Activated CD4-positive, alpha-beta T cell treated with anti-CD3 and anti-CD28 coated beads, Interleukin-2, Interleukin-6, amounts not matched to agents 100 ng/mL and 50 ng/mL, durations not matched to agents 16 hours and 8 hours (primary cell): ENCODE measurements at regions not wholly inside any gene's neighbourhood (a gene's known extent, or its start where the extent isn't known, plus 50 kb on each side); places are given as distances from the start of the nearest gene placed in this dataset.
"Not testable (repeated sequence)": the region's sequence is repeated elsewhere in the genome, so short reads cannot be mapped to it uniquely, and the experiment has no call there.

Experiments
- DNase-seq: peaks from one replicate; pipeline ENCODE4 v3.0.0-alpha.2; 2020

GRCh38 chr1:80542231-80542630 lies 1258.5 kb upstream of the ADGRL2 start:
- no peak for DNase-seq

- DNase-seq = no peak
Measured at GRCh38 chr1:80540596-80540995, 1260.1 kb upstream of the ADGRL2 start.

DNA sequence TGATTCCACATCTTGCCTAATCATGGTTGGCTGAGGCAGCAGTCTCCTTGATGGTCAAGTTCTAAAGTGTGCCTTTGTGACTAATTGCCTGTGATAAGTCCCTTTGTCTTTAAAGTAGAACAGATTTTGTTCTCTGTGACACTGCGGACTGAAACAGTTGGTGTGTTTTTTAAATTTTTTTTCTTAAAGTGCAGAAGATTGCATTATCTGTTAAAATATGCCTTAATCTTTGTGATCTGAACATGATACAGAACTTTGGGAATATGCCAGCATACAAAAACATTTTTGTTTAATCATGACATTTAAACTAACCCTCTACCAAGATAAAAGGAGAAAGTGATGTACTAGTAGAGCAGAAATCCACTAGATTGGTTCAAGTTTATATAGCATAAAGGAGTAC lies 1260.6 kb upstream of the ADGRL2 start:
- no peak for DNase-seq

GRCh38 chr1:80539298-80539697 lies 1261.4 kb upstream of the ADGRL2 start:
- not testable (repeated sequence) for DNase-seq

GRCh38 chr1:80536461-80536860 lies 1264.3 kb upstream of the ADGRL2 start:
- DNase-seq = no peak

DNA sequence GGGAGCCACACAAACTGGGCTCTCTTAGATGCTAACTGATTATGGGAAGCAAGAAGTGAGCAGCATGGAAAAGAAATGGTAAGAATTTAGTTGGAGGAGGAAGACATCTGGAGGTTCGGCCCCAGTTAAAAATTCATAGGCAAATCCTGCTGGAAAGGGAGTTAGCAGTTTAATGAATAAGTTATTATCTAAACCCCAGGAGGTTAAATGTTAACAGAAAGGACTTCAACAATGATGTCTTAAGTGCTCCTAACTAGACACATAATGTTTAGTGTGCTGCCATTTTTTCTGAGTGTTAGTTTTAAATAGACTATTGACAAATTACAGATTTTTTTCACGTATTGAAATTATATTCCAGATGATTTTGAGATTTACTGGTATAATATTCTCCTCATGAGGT lies 1265.3 kb upstream of the ADGRL2 start:
- DNase-seq = no peak

GRCh38 chr1:80534606-80535360 lies 1266.0 kb upstream of the ADGRL2 start:
- no peak for DNase-seq

- no peak for DNase-seq
Measured at GRCh38 chr1:80533775-80534334, 1266.9 kb upstream of the ADGRL2 start.

DNA sequence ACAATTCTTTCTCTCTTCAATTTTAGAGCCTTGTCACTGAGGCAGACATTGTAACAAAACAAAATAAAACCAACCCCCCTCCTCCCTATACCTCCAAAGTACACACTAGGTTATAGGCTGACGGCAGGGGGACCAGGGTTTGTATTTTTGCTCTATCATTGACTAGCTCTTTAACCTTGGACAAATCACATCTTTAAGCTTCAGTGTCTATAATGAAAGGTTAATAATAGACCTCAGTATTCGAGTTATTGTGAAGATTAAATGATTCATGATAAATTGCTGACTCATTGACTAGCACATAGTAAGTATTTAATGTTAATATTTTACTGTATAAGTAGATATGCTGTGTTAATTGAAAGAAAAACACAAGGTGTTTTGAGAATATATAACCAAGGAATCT lies 1267.6 kb upstream of the ADGRL2 start:
- DNase-seq = no peak

- DNase-seq = no peak
Measured at GRCh38 chr1:80531182-80531581, 1269.6 kb upstream of the ADGRL2 start.

DNA sequence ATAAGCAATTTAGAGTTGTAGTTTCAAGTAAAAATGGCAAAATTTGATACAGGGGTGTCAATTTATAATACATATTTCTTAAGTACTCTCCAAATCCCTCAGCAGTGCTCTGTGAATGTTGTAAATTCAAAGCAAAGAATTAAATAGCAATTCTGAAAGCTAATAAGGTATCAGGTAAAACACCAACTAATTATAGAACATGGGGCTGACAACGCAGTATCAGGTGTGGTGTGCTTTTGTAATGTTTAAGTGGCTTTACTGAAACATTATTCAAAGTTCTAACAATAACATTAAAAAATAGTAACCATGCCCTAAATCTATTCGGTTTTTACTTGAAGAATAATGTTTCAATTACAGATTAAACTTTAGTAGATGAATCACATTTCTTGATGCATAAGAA lies 1271.2 kb upstream of the ADGRL2 start:
- DNase-seq = no peak

- no peak for DNase-seq
Measured at GRCh38 chr1:80523861-80524260, 1276.9 kb upstream of the ADGRL2 start.

- not testable (repeated sequence) for DNase-seq
Measured at GRCh38 chr1:80523071-80523470, 1277.7 kb upstream of the ADGRL2 start.

GRCh38 chr1:80520949-80521348 lies 1279.8 kb upstream of the ADGRL2 start:
- no peak for DNase-seq

DNA sequence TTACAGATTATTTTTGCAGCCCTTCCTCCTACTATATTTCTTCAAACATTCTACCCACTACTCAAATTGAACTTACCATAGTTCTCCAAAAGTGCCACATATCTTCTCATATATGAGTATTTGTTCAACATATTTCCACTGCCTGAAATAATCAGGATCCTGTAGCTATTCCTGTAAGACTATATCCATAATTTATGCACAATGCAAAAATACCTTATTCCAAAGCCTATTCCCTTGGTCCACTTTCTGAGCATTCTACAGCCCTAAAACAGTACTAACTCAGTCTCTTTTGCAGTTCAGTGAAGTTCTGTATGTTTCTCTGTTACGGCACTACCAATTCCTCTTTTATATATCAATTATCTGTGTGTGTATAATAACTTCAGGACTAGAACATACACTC lies 1283.7 kb upstream of the ADGRL2 start:
- no peak for DNase-seq

- no peak for DNase-seq
Measured at GRCh38 chr1:80509965-80510522, 1290.7 kb upstream of the ADGRL2 start.

GRCh38 chr1:80506216-80506615 lies 1294.5 kb upstream of the ADGRL2 start:
- DNase-seq = no peak

DNA sequence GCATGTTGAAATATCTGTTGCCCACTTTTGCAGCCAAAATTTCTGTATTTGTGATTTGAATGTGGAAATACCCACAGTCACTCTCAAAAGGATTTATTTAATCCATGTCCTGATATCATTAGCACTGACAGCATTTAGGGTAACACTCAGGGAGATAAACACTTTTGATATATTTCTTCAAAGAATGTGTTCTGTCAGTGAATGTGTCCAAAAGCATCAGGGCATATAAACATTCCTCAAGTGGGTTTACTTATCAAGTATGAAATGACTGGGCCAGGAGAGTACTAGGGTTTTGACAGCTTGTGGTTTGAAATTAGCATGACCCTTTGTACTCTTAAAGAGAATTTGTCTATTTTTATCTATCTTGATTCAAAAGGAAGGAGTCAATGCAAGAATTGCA lies 1302.1 kb upstream of the ADGRL2 start:
- no peak for DNase-seq

- no peak for DNase-seq
Measured at GRCh38 chr1:80495806-80496205, 1304.9 kb upstream of the ADGRL2 start.

DNA sequence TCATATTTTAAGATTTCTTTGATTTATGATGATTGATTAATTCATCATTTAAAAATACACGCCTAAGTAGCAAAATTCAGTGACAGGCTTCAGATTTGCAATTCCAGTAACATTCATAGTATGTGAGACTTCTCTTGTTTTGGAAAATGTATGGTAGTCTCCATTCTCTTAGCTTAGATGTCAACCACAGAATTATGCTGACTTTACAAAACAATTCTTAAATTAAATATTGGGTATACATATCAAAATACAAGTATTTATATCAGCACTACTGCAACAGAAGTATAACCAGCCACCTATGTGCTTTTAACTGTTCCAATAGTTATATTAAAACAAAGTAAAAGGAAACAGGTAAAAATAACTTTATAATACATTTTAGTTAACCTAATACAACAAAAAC lies 1328.6 kb upstream of the ADGRL2 start:
- DNase-seq = no peak

DNA sequence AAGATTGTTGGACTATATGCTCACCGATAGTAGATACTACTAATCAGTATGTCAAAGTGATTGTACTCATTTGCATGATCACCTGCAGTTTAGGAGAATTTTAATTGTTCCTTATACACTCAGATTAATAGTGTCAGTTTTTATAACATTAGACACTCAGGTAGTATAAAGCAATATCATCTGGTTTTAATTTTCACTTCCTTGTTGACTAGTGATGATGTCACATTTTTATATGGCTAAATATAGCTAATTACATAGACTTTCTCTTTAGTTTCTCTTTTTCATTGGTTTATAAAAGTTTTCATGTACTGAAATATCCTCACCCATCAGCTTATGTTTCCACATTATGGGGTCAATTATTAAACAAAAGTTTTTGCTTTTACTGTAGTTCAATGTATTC lies 1332.4 kb upstream of the ADGRL2 start:
- DNase-seq = no peak

DNA sequence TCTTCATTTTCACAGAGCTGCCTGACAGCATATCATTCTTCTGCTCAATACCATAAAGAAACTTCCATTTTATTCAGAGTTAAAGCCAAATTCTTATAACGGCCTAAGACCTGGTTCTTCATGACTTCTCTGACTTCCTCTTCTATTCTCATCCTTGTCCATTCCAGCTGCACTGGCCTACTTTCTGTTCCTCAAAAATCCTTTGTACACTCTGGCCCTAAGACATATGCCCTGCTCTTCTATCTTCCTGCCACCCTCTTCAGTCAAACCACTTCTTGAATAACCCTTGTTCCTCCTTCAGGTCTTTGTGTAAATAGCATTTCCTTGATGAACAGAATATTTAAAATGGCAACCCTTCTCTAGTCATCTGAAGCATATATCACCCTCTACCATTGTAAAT lies 1338.7 kb upstream of the ADGRL2 start:
- DNase-seq = no peak

DNA sequence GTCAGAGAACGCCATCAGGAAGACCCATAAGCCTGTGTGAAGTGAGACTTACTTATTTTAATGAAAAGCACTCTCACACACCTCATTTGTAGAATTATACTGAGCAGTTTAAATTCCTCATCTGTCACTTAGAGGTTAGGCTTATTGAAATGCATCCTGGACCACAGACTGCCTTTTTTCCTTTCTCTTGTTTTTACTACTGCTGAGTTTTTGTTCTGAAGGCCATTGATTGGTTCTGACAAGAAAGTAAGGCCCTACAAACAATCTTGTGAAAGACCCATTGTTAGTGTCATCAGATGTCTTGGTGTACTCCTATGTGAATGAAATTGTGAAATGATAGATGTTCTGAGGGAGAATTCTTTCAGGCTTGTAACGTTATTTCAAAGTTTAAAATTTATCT lies 1343.3 kb upstream of the ADGRL2 start:
- DNase-seq = no peak

GRCh38 chr1:80453775-80454174 lies 1347.0 kb upstream of the ADGRL2 start:
- no peak for DNase-seq

DNA sequence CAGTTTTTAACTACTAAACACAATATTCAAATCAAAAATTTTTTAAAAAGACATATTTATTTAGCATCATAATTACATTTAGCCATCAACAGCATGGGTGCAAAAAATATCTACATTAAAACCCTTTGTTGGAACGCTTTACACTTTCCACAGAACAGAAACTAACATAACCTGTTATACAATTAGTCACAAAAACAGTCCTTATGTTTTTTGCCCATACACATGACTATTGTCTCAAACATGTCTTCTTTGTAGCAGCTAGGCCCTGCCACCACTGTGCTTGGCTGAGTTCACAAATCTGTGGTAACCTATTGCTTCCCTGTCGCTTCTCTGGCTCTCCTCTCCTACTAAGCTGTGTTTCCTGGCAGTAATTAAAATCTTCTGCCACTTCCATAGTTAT lies 1350.0 kb upstream of the ADGRL2 start:
- DNase-seq = no peak
